Uterus (tissue), 2 donors: ENCODE measurements at regions not wholly inside any gene's neighbourhood (a gene's known extent, or its start where the extent isn't known, plus 50 kb on each side); places are given as distances from the start of the nearest gene placed in this dataset.

Experiments
- CTCF ChIP-seq, 4 experiments: fragments of 200-600 bp in 2 of 4; fragments of 450-650 bp in 2 of 4; sonication (generic) in 2 of 4; IDR thresholded peaks; one replicate each; pipeline ENCODE4 v1.5.1; 2016 to 2019; ENCODE audit warnings: antibody characterized with exemption in 4 of 4, mild to moderate bottlenecking in 2 of 4, moderate library complexity in 1 of 4
- POLR2A ChIP-seq, 2 donors: fragments of 450-650 bp; IDR thresholded peaks; one replicate each; pipeline ENCODE4 v1.6.1; 2016; ENCODE audit warnings: antibody characterized with exemption in 2 of 2, mild to moderate bottlenecking in 1 of 2, moderate library complexity in 1 of 2

- TF ChIP-seq CTCF (IDR thresholded peaks at IDR 0.05) (no peak), POLR2A (IDR thresholded peaks at IDR 0.05) (no peak)
Measured at GRCh38 chr4:19375136-19375804, 876.4 kb upstream of the SLIT2 start.
